Fibroblast of skin of abdomen (primary cell): ENCODE measurements at regions not wholly inside any gene's neighbourhood (a gene's known extent, or its start where the extent isn't known, plus 50 kb on each side); places are given as distances from the start of the nearest gene placed in this dataset.
"Not testable (repeated sequence)": the region's sequence is repeated elsewhere in the genome, so short reads cannot be mapped to it uniquely, and the experiment has no call there.

Experiments
- DNase-seq: peaks from one replicate; pipeline ENCODE4 v3.0.0-alpha.2; 2013

DNA sequence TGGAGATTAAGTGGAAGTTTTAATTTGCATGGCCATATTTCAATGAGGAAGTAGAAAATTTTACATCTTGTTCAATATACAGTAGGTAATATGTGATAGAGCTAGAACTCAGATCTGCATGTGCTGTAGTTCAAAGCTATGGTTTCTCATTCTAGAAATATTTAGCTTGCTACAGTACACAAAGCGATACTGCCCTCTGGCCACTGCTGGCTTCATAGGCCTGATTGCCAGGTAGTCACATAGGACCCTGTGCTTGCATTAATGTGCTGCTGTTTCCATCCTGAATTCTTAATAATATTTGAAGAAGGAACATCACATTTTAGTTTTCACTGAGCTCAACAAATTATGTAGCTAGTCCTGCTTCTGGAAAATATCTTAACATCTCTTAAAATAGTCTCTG is 87.0 kb downstream of the PLSCR2 start:
- DNase-seq, result peak; percentile 26

DNA sequence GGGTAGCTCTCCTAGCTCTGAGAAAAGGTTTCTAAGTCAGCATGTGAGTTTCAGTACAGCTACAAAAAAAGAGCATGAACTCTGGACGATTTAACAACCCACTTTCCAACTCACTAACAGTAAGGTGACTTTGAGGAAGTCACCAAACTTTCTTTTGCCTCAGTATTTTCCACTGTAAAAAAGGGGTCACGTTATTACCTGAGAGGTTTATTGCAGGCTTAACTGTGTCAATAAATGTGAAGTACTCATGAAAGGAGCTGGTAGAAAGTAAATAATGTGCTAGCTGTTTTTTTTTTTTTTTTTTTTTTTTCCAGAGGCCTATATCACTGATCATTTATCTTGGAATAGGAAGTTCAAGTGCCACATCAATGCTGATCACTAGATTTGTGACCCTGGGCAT is 89.3 kb downstream of the PLSCR2 start:
- no peak for DNase-seq

GRCh38 chr3:146375219-146375618 is 94.1 kb downstream of the PLSCR2 start:
- DNase-seq, result peak; percentile 50

- peak; percentile 2 for DNase-seq
Observed at GRCh38 chr3:146374146-146374545, 95.2 kb downstream of the PLSCR2 start.

GRCh38 chr3:146371902-146372301 is 97.5 kb downstream of the PLSCR2 start:
- no peak for DNase-seq

DNA sequence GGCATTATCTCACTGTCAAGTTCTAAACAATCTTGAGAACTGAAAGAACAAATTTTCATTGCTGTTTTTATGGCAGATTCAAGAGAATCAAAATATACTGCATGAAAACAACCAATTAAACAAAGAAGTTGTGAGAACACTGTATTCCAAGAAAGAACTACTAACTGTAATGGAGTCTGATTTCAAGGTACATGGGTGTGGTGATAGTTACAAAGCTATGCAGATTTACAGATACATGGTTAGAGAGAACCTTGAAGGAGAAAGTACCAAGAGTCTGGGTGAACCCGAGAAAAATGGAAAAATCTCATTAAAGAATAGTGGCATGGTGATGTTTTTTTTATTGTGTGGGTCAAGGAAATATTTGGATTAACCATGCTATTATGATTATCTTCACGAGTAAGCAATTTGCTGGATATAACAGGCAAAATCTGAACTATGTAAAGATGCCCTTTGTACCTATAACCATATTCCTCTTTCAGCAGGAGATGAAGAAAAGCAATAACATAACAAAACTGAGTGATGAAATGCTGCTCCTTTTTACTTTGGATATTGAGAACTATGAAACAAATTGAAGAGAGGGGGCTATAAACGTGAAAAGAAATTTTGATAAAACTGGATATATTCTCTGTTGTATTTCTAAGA is 100.4 kb downstream of the PLSCR2 start:
- DNase-seq, result no peak

GRCh38 chr3:146359841-146360240 is 108.9 kb upstream of the PLSCR4 start:
- DNase-seq, result no peak

GRCh38 chr3:146354421-146354820 is 103.5 kb upstream of the PLSCR4 start:
- DNase-seq, result not testable (repeated sequence)

DNA sequence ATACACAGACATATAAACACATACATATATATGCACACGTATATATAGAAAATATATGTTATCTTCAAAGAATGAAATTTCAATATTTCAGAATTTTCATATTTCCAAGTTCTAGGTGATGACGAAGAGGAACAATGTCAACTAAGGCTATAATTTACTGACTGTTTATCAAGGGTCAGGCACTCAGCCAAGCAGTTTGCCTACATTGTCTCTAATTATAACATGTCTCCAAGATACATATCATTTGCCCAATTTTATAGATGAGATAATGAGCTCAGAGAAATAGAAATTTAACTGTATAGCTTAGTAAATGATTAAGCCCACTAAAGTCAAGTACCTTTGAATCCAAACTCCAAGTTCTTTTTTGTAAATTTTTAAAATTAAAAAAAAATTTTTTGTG is 99.9 kb upstream of the PLSCR4 start:
- no peak for DNase-seq

DNA sequence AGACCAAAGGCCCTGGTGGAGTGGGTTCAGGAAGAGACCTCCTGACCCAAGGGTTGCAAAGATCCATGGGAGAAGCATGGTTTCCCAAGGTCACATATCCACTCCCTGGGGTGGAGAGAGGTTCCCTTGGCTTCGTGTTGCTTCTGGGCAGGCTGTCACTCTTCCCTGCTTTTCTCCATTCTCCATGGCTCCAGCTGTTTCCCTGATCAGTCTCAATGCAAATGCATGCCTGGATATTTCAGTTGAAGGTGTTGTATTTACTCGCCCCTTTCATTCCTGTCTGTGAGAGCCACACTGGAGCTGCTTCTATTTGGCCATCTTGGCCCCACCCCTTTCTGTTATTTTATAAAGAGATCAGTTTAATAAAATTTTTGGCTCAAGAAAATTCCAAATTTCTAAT is 95.0 kb upstream of the PLSCR4 start:
- no peak for DNase-seq

- peak; percentile 13 for DNase-seq
Observed at GRCh38 chr3:146343551-146343950, 92.6 kb upstream of the PLSCR4 start.

GRCh38 chr3:146342989-146343388 is 92.1 kb upstream of the PLSCR4 start:
- DNase-seq, result peak; percentile 81

GRCh38 chr3:146339349-146339748 is 88.4 kb upstream of the PLSCR4 start:
- DNase-seq, result no peak

- DNase-seq, result peak; percentile 40
Observed at GRCh38 chr3:146337991-146338390, 87.1 kb upstream of the PLSCR4 start.

DNA sequence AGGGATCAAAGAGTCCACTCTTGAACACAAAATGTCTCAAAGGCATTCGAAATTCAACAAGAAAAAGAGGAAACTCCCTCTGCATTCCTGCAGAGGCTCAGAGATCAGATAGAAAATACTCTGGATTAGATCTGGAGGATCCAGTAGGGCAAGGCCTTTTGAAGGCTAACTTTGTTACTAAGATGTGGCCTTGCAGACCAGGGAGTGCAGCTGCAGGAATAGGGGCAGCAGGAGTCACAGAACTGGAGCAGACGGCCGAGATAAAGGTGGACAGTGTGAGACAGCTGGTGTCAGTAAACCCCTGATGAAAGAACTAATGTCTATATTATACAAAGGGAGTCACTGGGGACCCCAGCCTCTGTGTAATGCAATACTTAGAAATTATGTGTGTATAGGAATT is 84.5 kb upstream of the PLSCR4 start:
- no peak for DNase-seq

- peak; percentile 24 for DNase-seq
Observed at GRCh38 chr3:146334151-146334550, 83.2 kb upstream of the PLSCR4 start.

DNA sequence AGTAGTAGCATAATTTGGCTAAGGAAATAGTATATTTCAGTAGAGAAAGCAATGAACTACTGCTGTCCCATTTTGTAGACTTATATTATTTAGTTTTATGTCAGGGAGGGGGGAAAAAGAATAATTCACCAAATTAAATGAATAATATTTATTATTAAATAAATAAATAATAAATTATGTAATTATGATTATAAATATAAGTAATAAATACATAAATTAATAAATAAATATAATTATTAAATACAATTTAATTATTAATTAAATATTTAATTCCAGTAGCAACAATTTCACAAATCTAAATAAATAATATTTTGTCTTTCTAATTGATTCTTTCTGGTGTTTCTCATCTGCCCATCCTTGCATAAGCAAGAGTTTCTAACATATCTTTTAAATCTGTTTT is 81.1 kb upstream of the PLSCR4 start:
- no peak for DNase-seq

GRCh38 chr3:146326875-146327543 is 76.1 kb upstream of the PLSCR4 start:
- DNase-seq, result peak; percentile 68

DNA sequence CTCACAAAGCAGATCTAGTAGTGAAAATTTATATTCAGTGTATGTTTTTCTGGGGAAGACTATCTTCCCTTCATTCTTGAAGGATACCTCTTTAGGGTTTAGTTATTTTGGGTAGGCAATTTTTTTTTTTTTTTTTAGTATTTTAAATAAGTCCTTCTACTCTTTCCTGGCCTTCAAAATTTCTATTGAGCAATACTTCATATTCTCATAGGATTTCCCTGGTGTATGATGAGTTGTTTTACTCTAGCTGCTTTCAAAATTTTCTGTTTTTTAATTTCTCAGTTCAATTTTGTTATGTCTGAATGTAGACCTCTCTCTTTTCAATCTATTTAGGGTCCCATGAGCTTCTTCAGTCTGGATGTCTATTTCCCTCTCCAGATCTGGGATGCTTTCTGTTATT is 74.3 kb upstream of the PLSCR4 start:
- no peak for DNase-seq

GRCh38 chr3:146322216-146322817 is 71.4 kb upstream of the PLSCR4 start:
- peak; percentile 48 for DNase-seq

GRCh38 chr3:146314871-146315270 is 64.0 kb upstream of the PLSCR4 start:
- DNase-seq, result peak; percentile 10

DNA sequence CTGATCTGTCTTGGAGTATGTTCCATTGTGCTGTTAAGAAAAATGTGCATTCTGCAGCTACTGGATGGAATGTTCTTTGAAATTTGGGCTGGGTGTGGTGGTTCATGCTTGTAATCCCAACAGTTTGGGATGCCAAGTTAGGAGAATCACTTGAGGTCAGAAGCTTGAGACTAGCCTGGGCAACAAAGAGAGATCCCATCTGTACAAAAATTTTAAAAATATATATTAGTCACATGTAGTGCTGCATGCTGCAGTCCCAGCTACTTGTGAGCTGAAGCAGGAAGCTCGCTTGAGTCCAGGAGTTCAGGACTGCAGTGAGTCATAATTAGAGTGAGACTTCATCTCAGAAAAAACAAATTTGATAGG is 62.8 kb upstream of the PLSCR4 start:
- peak; percentile 86 for DNase-seq

- DNase-seq, result peak; percentile 60
Observed at GRCh38 chr3:146313031-146313745, 62.3 kb upstream of the PLSCR4 start.

- DNase-seq, result peak; percentile 90
Observed at GRCh38 chr3:146308682-146309081, 57.8 kb upstream of the PLSCR4 start.
